Panc1 (cell line): ENCODE measurements at regions not wholly inside any gene's neighbourhood (a gene's known extent, or its start where the extent isn't known, plus 50 kb on each side); places are given as distances from the start of the nearest gene placed in this dataset.

ENCODE experiments used
- ATAC-seq: fragments of 200-7000 bp; cut with Tn5 transposase; 2 replicates; pipeline ENCODE4 v1.9.1; 2020; ENCODE audit warnings: mild to moderate bottlenecking, moderate library complexity
- BruUV-seq: library from RNA; stranded (reverse); fragments of 400-500 nt; replicated peaks from 2 replicates; lab custom pipeline; 2021; lab: Mats Ljungman, UMichigan
- CTCF ChIA-PET: fragments of 300-600 bp; sonication (Branson Sonifier 250); formaldehyde crosslinking; loops from one replicate; lab custom pipeline; 2022; ENCODE audit warnings: antibody characterized with exemption; lab: Charles Lee
- POLR2A ChIA-PET: fragments of 300-600 bp; sonication (Branson Sonifier 250); formaldehyde crosslinking; loops from one replicate; lab custom pipeline; 2022; ENCODE audit warnings: antibody characterized with exemption; lab: Charles Lee
- DNase-seq: peaks from one replicate; pipeline ENCODE4 v3.0.0-alpha.2; 2010; ENCODE audit warnings: low read depth, low spot score
- H3K27ac ChIP-seq: 2 replicates; pipeline ENCODE4 v1.5.1; 2011; ENCODE audit warnings: mild to moderate bottlenecking, low read length, inconsistent platforms
- H3K27me3 ChIP-seq: fragments of 200-500 bp; sonication (Bioruptor generic); 2 replicates; pipeline ENCODE4 v1.6.0; 2014; ENCODE audit warnings: low read length, inconsistent platforms; ENCODE audit not compliant: control insufficient read depth, insufficient read depth
- H3K36me3 ChIP-seq: fragments of 200-500 bp; sonication (Bioruptor generic); 2 replicates; pipeline ENCODE4 v1.5.1; 2014; ENCODE audit warnings: inconsistent platforms, mild to moderate bottlenecking, low read length, moderate library complexity; ENCODE audit not compliant: control insufficient read depth, insufficient read depth
- H3K4me1 ChIP-seq: 2 replicates; pipeline ENCODE4 v1.5.1; 2011; ENCODE audit warnings: inconsistent platforms, mild to moderate bottlenecking, low read length, moderate library complexity; ENCODE audit not compliant: control insufficient read depth, insufficient read depth
- H3K4me3 ChIP-seq, 2 experiments: 2 replicates each; pipeline ENCODE4 v1.5.1; 2011 to 2012; ENCODE audit warnings: low read depth in 2 of 2, low read length in 2 of 2, mild to moderate bottlenecking in 2 of 2, inconsistent platforms in 1 of 2, moderate library complexity in 1 of 2
- H3K9me3 ChIP-seq: fragments of 200-500 bp; sonication (Bioruptor generic); 2 replicates; pipeline ENCODE4 v1.5.1; 2014; ENCODE audit warnings: low read depth, mild to moderate bottlenecking, inconsistent platforms, low read length, moderate library complexity; ENCODE audit not compliant: control insufficient read depth, insufficient read depth
- CTCF ChIP-seq: fragments of 450-650 bp; IDR thresholded peaks from 2 replicates; pipeline ENCODE4 v1.5.1; 2017; ENCODE audit warnings: mild to moderate bottlenecking
- POLR2AphosphoS5 ChIP-seq: IDR thresholded peaks from 2 replicates; pipeline ENCODE4 v1.6.1; 2012; ENCODE audit warnings: mild to moderate bottlenecking, low read depth, low read length, moderate library complexity
- REST ChIP-seq, 2 experiments: IDR thresholded peaks; 2 replicates each; pipeline ENCODE4 v1.6.1; 2011 to 2012; ENCODE audit warnings: low read depth in 2 of 2, control low read depth in 1 of 2, low read length in 1 of 2, mild to moderate bottlenecking in 1 of 2, moderate library complexity in 1 of 2; ENCODE audit not compliant: insufficient read depth in 1 of 2
- SIN3A ChIP-seq: IDR thresholded peaks from 2 replicates; pipeline ENCODE4 v1.6.1; 2012; ENCODE audit warnings: low read depth, mild to moderate bottlenecking, low read length, moderate library complexity, borderline replicate concordance; ENCODE audit not compliant: insufficient read depth
- TCF7L2 ChIP-seq: IDR thresholded peaks from 2 replicates; pipeline ENCODE4 v1.6.1; 2011; ENCODE audit warnings: mild to moderate bottlenecking, low read depth, low read length, inconsistent platforms
- in situ Hi-C: cut with HindIII; loops from 2 replicates; pipeline ENCODE4 v1.10.0; 2016; ENCODE audit warnings: low sequenced_read_pairs, low pct_unique_long_range_greater_than_20kb
- intact Hi-C: fragments of 100-400 bp; cut with micrococcal nuclease; formaldehyde crosslinking; loops from one replicate; pipeline ENCODE4 v1.10.0; 2022; ENCODE audit not compliant: unreplicated experiment

DNA sequence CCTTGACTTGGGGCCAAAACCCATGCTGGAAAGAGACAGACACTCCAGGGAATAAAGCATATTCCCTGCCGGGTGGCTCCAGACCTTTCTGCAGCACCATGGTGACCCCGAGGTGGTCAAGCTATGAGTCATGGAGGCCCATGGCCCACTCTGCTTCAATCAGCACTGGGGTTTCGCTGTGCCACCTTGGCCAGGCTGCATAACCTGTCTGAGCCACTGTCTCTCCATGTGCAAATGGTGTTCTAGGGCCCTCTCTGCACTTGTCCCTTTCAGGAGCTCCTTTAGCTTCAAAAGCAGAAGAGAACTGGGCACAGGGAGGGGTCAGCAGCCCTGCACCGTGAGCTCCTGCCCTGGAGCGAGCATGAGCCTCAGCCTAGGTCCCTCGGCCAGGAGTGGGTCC is 410.1 kb downstream of the SHANK2 start:
- BruUV-seq, result no TSS peak
- no peaks in the 10 kb centered on the region for H3K36me3 ChIP-seq
- H3K4me1 ChIP-seq, result no peaks in the 10 kb centered on the region
- H3K4me3 ChIP-seq, result no peak overlapping the region
- no peaks in the 10 kb centered on the region for H3K9me3 ChIP-seq
- no peak for TF ChIP-seq CTCF
- no peak for TF ChIP-seq REST (IDR thresholded peaks at IDR 0.05; ENCODE audit: insufficient read depth in 1 of 2, low read depth in 2 of 2, low read length in 1 of 2)
- no peak for TF ChIP-seq SIN3A
- TF ChIP-seq TCF7L2, result no peak
- TF ChIP-seq POLR2AphosphoS5, result no peak
- in situ Hi-C loops (no loop called here), intact Hi-C loops (no loop called here)
- DNase-seq, result no peak
- no peaks in the 10 kb centered on the region; the same call in 1 of the 2 replicates for H3K27me3 ChIP-seq
- CTCF ChIA-PET, result no interaction called here
- POLR2A ChIA-PET, result no interaction called here
- no peak overlapping the region for H3K27ac ChIP-seq
- no peak for ATAC-seq

DNA sequence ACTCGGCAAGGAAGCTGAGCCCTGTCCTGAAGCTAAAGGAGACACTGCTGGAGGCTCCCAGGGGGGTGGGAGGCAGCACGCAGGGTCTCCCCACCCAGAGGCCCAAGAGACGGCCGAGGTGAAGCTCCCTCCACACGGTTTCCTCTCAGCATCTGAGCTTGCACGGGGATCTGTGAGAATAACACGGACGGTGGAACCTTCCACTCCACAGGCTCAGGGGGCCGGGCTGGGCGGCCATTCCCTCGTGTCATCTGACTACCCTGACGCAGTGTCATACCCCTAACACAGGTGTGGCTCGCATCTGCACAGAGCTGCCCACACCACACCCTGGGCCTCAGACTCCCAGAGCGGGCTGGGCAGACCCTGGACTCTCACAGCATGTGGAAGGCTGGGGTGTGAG is 409.7 kb downstream of the SHANK2 start:
- intact Hi-C loops, result no loop called here
- Histone ChIP-seq H3K4me1 (no peaks in the 10 kb centered on the region), H3K36me3 (no peaks in the 10 kb centered on the region), H3K4me3 (no peak overlapping the region), H3K27ac (no peak overlapping the region), H3K9me3 (no peaks in the 10 kb centered on the region), H3K27me3 (no peaks in the 10 kb centered on the region; the same call in 1 of the 2 replicates)
- BruUV-seq, result no TSS peak
- in situ Hi-C loops, result no loop called here
- ChIA-PET CTCF (no interaction called here), POLR2A (no interaction called here)
- ATAC-seq (no peak), DNase-seq (no peak)
- TF ChIP-seq REST (IDR thresholded peaks at IDR 0.05; ENCODE audit: insufficient read depth in 1 of 2, low read depth in 2 of 2, low read length in 1 of 2) (no peak), SIN3A (no peak), POLR2AphosphoS5 (no peak), CTCF (no peak), TCF7L2 (no peak)
